Gastroesophageal sphincter (tissue), 4 donors: ENCODE measurements at regions not wholly inside any gene's neighbourhood (a gene's known extent, or its start where the extent isn't known, plus 50 kb on each side); places are given as distances from the start of the nearest gene placed in this dataset.

ENCODE experiments used
- ATAC-seq: fragments of 150-250 bp; one replicate; pipeline ENCODE4 v1.9.1; 2016; ENCODE audit warnings: mild to moderate bottlenecking, moderate library complexity
- H3K27ac ChIP-seq, 4 donors: fragments of 200-600 bp; sonication (generic) in 3 of 4; 1 replicate in 3 of 4; 2 replicates in 1 of 4; pipeline ENCODE4 v1.5.1; 2016 to 2019
- H3K27me3 ChIP-seq: fragments of 200-600 bp; sonication (generic); one replicate; pipeline ENCODE4 v1.5.1; 2019
- H3K36me3 ChIP-seq, 2 donors: fragments of 200-600 bp; sonication (generic); one replicate each; pipeline ENCODE4 v1.5.1; 2019; ENCODE audit warnings: control low read depth in 1 of 2
- H3K4me1 ChIP-seq, 3 donors: fragments of 200-600 bp; sonication (generic); 1 replicate in 2 of 3; 2 replicates in 1 of 3; pipeline ENCODE4 v1.5.1; 2016 to 2019; ENCODE audit warnings: control low read depth in 2 of 3
- H3K4me3 ChIP-seq, 2 donors: fragments of 200-600 bp; sonication (generic); one replicate each; pipeline ENCODE4 v1.5.1; 2019; ENCODE audit warnings: mild to moderate bottlenecking in 1 of 2, moderate library complexity in 1 of 2
- H3K9me3 ChIP-seq, 3 donors: fragments of 200-600 bp; sonication (generic); one replicate each; pipeline ENCODE4 v1.5.1; 2017 to 2019; ENCODE audit warnings: control low read depth in 2 of 3
- EP300 ChIP-seq: sonication (generic); formaldehyde crosslinking; IDR thresholded peaks from one replicate; pipeline ENCODE4 v1.6.1; 2017; ENCODE audit warnings: antibody characterized with exemption, mild to moderate bottlenecking
- POLR2A ChIP-seq, 2 donors: fragments of 450-650 bp; IDR thresholded peaks; one replicate each; pipeline ENCODE4 v1.6.1; 2017; ENCODE audit warnings: antibody characterized with exemption in 2 of 2, mild to moderate bottlenecking in 2 of 2, moderate library complexity in 1 of 2
- POLR2AphosphoS5 ChIP-seq: sonication (generic); formaldehyde crosslinking; IDR thresholded peaks from one replicate; pipeline ENCODE4 v1.6.1; 2017; ENCODE audit warnings: antibody characterized with exemption
- WGBS, 2 donors: methylation state at CpG; one replicate each; pipeline ENCODE4 v1.1.5; 2018; ENCODE audit warnings: low coverage in 1 of 2; 5-methylcytosine and 5-hydroxymethylcytosine counted together
- TF ChIP-seq, protein P1 (sequence below), 4 experiments: fragments of 200-600 bp in 2 of 4; fragments of 450-650 bp in 2 of 4; sonication (generic) in 1 of 4; IDR thresholded peaks; one replicate each; pipeline ENCODE4 v1.5.1; 2017 to 2019; ENCODE audit warnings: antibody characterized with exemption in 4 of 4, mild to moderate bottlenecking in 2 of 4, moderate library complexity in 2 of 4

DNA sequence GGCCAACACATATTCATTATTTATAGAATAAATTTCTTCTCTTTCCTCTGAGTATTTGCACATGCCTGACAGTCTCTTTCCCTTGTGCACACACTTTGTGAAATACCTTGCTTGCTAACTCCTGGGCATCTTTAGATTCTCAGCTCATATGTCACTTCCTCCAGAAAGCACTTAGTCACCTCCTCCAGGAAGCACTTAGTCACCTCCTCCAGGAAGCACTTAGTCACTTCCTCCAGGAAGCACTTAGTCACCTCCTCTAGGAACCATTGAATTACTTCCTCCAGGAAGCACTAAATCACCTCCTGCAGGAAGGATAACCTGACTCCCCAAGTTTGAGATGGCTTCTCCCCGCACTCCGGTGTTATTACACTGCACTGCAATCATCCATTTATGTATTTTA lies 462.5 kb upstream of the EEF2KMT start:
- ATAC-seq: no peak
- 50 to 100% methylated on average over 1 of the region's 2 CpGs for WGBS, 2 donors
- no peaks in the 10 kb centered on the region for H3K4me1 ChIP-seq
- H3K27me3 ChIP-seq: peaks cover 7% of the 10 kb centered on the region
- H3K27ac ChIP-seq: no peak overlapping the region
- no peak overlapping the region for H3K4me3 ChIP-seq
- no peaks in the 10 kb centered on the region for H3K9me3 ChIP-seq
- no peaks in the 10 kb centered on the region for H3K36me3 ChIP-seq
- no peak for TF ChIP-seq POLR2A (IDR thresholded peaks at IDR 0.05)
- no peak for TF ChIP-seq EP300
- no peak for TF ChIP-seq POLR2AphosphoS5
- TF ChIP-seq, protein P1, sequence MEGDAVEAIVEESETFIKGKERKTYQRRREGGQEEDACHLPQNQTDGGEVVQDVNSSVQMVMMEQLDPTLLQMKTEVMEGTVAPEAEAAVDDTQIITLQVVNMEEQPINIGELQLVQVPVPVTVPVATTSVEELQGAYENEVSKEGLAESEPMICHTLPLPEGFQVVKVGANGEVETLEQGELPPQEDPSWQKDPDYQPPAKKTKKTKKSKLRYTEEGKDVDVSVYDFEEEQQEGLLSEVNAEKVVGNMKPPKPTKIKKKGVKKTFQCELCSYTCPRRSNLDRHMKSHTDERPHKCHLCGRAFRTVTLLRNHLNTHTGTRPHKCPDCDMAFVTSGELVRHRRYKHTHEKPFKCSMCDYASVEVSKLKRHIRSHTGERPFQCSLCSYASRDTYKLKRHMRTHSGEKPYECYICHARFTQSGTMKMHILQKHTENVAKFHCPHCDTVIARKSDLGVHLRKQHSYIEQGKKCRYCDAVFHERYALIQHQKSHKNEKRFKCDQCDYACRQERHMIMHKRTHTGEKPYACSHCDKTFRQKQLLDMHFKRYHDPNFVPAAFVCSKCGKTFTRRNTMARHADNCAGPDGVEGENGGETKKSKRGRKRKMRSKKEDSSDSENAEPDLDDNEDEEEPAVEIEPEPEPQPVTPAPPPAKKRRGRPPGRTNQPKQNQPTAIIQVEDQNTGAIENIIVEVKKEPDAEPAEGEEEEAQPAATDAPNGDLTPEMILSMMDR (IDR thresholded peaks at IDR 0.05): no peak

DNA sequence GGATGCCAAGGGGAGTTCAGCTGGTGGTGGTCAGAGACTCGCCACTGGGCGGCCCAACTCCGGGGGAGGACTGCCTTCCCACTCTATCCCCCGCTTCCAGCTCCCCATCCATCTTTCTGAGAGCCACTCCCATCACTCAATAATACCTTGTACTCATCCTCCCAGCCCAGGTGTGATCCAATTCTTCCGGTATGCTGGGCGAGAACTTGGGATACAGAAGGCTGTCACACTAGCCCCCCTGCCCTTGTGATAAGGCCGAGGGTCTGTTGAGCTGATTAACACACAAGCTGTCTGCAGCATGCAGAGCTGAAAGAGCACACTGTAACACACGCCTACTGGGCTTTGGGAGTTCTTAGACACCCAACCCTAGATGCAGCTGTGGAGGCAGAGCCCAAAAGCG lies 460.4 kb upstream of the EEF2KMT start:
- WGBS, 2 donors: 26% methylated on average over 6 of the region's 9 CpGs; no CpG with 5 or more reads in 1 of the 2 donors
- Histone ChIP-seq H3K36me3 (no peaks in the 10 kb centered on the region), H3K9me3 (no peaks in the 10 kb centered on the region), H3K4me3 (no peak overlapping the region), H3K27ac (no peak overlapping the region), H3K27me3 (peaks cover 5% of the 10 kb centered on the region), H3K4me1 (no peaks in the 10 kb centered on the region)
- TF ChIP-seq POLR2AphosphoS5: no peak
- TF ChIP-seq, protein P1 (IDR thresholded peaks at IDR 0.05): no peak
- no peak for ATAC-seq

DNA sequence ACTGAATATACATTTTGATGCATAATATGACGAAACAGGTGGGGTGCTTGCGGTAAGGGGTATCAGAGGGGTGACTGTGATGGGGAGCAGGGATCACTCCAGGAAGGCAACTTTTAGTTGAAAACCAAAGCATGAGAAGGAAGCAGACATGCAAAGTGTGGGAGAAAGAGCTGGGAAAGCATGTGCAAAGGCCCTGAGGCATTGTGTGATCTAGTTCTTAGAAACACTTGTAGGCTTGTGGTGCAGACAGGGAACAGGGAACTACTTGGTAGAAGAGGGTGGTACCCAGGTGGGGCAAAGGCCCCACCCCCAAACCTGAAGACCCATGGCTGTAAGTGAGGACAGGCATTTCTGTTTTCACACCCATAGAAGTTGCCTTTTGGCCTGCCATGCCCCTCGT lies 459.9 kb upstream of the EEF2KMT start:
- WGBS, 2 donors: 89 to 100% methylated on average over 2 of the region's 3 CpGs
- no peak for TF ChIP-seq POLR2AphosphoS5
- no peak for TF ChIP-seq POLR2A (IDR thresholded peaks at IDR 0.05)
- TF ChIP-seq, protein P1 (IDR thresholded peaks at IDR 0.05): no peak
- TF ChIP-seq EP300: no peak
- Histone ChIP-seq H3K36me3 (no peaks in the 10 kb centered on the region), H3K27ac (no peak overlapping the region), H3K27me3 (peaks cover 5% of the 10 kb centered on the region), H3K9me3 (peaks cover 0 to 3% (median 0%) of the 10 kb centered on the region in 3 donors), H3K4me3 (no peak overlapping the region), H3K4me1 (no peaks in the 10 kb centered on the region)
- no peak for ATAC-seq

DNA sequence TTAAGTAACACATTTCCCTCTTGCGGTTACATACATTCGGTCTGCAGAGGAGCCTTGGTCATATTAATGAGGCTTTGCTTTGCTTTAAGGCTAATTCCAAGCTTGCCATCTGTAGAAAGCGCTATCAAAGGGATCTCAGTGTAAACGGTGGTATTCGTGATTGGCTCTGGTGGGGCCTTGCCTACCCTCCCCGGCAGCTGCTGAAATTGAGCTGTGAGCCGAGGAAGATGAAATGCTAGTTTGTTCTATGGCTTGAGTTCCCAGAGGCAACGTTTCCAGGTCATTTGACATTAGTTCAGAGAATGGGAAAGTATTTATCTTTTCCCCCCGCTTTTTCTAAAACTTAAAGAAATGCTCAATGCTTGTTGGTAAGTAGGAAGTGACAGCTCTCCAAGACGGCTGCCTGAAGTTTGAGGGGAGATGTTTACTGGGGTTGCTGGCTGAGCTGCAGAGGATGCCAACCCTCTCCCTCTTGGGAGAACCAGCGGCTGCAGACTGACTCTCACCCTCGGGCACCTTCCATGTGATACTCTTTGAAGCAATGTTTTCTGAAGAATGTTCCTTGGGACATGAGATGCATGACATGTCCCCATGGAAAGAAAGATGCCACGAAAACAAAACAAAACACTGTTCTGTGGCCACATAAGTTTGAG lies 458.7 kb upstream of the EEF2KMT start:
- Histone ChIP-seq H3K4me1 (no peaks in the 10 kb centered on the region), H3K9me3 (peaks cover 0 to 8% (median 0%) of the 10 kb centered on the region in 3 donors), H3K27ac (no peak overlapping the region), H3K4me3 (no peak overlapping the region), H3K27me3 (peaks cover 5% of the 10 kb centered on the region), H3K36me3 (no peaks in the 10 kb centered on the region)
- WGBS, 2 donors: 56 to 61% methylated on average over 7 to 12 of the region's 13 CpGs
- no peak for ATAC-seq
- TF ChIP-seq POLR2AphosphoS5: no peak
- TF ChIP-seq POLR2A (IDR thresholded peaks at IDR 0.05): no peak
- TF ChIP-seq, protein P1 (IDR thresholded peaks at IDR 0.05): no peak
- TF ChIP-seq EP300: no peak

DNA sequence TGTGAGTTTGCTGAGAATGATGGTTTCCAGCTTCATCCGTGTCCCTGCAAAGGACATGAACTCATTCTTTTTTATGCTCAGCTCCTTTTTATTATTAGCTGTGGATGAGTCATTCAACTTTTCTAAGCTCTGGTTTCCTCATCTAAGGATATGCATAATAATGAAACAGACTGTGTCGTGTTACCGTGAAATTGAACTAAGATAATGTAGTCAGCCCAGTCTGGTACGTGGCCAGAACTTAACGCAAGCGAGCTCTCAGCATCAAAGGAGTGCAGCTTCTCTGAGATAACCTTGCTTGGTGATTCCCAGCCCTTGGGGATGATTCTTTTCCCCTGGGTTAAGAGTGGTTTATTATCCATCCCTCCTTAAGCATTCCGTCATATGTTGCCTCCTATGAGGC lies 454.3 kb upstream of the EEF2KMT start:
- 34 to 61% methylated on average over 6 to 7 of the region's 7 CpGs for WGBS, 2 donors
- Histone ChIP-seq H3K27me3 (no peaks in the 10 kb centered on the region), H3K4me3 (no peak overlapping the region), H3K9me3 (peaks cover 0 to 8% (median 0%) of the 10 kb centered on the region in 3 donors), H3K27ac (no peak overlapping the region), H3K36me3 (no peaks in the 10 kb centered on the region), H3K4me1 (no peaks in the 10 kb centered on the region)
- no peak for TF ChIP-seq POLR2A (IDR thresholded peaks at IDR 0.05)
- no peak for TF ChIP-seq POLR2AphosphoS5
- TF ChIP-seq EP300: no peak
- TF ChIP-seq, protein P1 (IDR thresholded peaks at IDR 0.05): no peak
- no peak for ATAC-seq
